OCI-LY1 (cell line): ENCODE measurements at regions not wholly inside any gene's neighbourhood (a gene's known extent, or its start where the extent isn't known, plus 50 kb on each side); places are given as distances from the start of the nearest gene placed in this dataset.

Experiments
- H2AFZ ChIP-seq: fragments of 200-600 bp; sonication (generic), shearing (Covaris generic); 2 replicates; pipeline ENCODE4 v1.6.0; 2014; ENCODE audit warnings: antibody characterized with exemption, mild to moderate bottlenecking, low read length
- H3F3A ChIP-seq: fragments of 200-600 bp; sonication (generic), shearing (Covaris generic); 2 replicates; pipeline ENCODE4 v1.6.0; 2014; ENCODE audit warnings: mild to moderate bottlenecking, antibody characterized with exemption, low read length, moderate library complexity; ENCODE audit not compliant: insufficient read depth
- H3K27ac ChIP-seq: fragments of 200-600 bp; sonication (generic); 2 replicates; pipeline ENCODE4 v1.5.1; 2014; ENCODE audit warnings: low read length, mixed run types, mild to moderate bottlenecking, low read depth; ENCODE audit not compliant: poor library complexity, severe bottlenecking
- H3K27me3 ChIP-seq: fragments of 200-600 bp; sonication (generic); 2 replicates; pipeline ENCODE4 v1.6.0; 2014; ENCODE audit warnings: antibody characterized with exemption, mild to moderate bottlenecking, low read length, moderate library complexity; ENCODE audit not compliant: insufficient read depth
- H3K36me3 ChIP-seq: fragments of 200-600 bp; sonication (generic); 2 replicates; pipeline ENCODE4 v1.6.1; 2014; ENCODE audit warnings: mild to moderate bottlenecking, antibody characterized with exemption, low read length, moderate library complexity, mixed read lengths; ENCODE audit not compliant: insufficient read depth
- H3K4me1 ChIP-seq: fragments of 200-600 bp; sonication (generic); 2 replicates; pipeline ENCODE4 v1.5.1; 2014; ENCODE audit warnings: mild to moderate bottlenecking, low read length, moderate library complexity; ENCODE audit not compliant: insufficient read depth, severe bottlenecking
- H3K4me2 ChIP-seq: fragments of 200-600 bp; sonication (generic), shearing (Covaris generic); 2 replicates; pipeline ENCODE4 v1.6.1; 2014; ENCODE audit warnings: low read length
- H3K4me3 ChIP-seq: fragments of 200-600 bp; sonication (generic); 2 replicates; pipeline ENCODE4 v1.5.1; 2014; ENCODE audit warnings: low read length, low read depth, mild to moderate bottlenecking, mixed read lengths; ENCODE audit not compliant: poor library complexity, severe bottlenecking
- H3K79me2 ChIP-seq: fragments of 200-600 bp; shearing (Covaris generic); 2 replicates; pipeline ENCODE4 v1.6.1; 2016; ENCODE audit warnings: mixed run types, low read length, mixed read lengths; ENCODE audit not compliant: insufficient read depth
- H3K9ac ChIP-seq: fragments of 200-600 bp; sonication (generic), shearing (Covaris generic); 2 replicates; pipeline ENCODE4 v1.6.1; 2014; ENCODE audit warnings: mild to moderate bottlenecking, low read length, mixed read lengths
- H3K9me2 ChIP-seq: fragments of 200-600 bp; sonication (generic), shearing (Covaris generic); 2 replicates; pipeline ENCODE4 v1.6.1; 2014; ENCODE audit warnings: low read depth, mild to moderate bottlenecking, low read length, mixed read lengths
- H3K9me3 ChIP-seq: fragments of 200-600 bp; shearing (Covaris generic); 2 replicates; pipeline ENCODE4 v1.6.1; 2014; ENCODE audit warnings: low read length, mixed read lengths
- H4K20me1 ChIP-seq: fragments of 200-600 bp; sonication (generic), shearing (Covaris generic); 2 replicates; pipeline ENCODE4 v1.6.0; 2016; ENCODE audit warnings: mild to moderate bottlenecking, low read length; ENCODE audit not compliant: insufficient read depth
- CTCF ChIP-seq: fragments of 200-600 bp; sonication (generic), shearing (Covaris generic); IDR thresholded peaks from 2 replicates; pipeline ENCODE4 v1.5.1; 2017; ENCODE audit warnings: mild to moderate bottlenecking, antibody characterized with exemption, low read length, moderate library complexity, mixed read lengths
- EZH2 ChIP-seq: fragments of 200-600 bp; sonication (generic), shearing (Covaris generic); IDR thresholded peaks from 2 replicates; pipeline ENCODE4 v1.8.0; 2017; ENCODE audit warnings: borderline replicate concordance, mixed run types, mild to moderate bottlenecking, antibody characterized with exemption, low read length, moderate library complexity, mixed read lengths

GRCh38 chr14:98959410-98959809 is 312.6 kb downstream of the BCL11B start:
- no peaks in the 10 kb centered on the region for H3K36me3 ChIP-seq
- H3K27ac ChIP-seq = no peak overlapping the region
- no peak overlapping the region for H2AFZ ChIP-seq
- H3K4me2 ChIP-seq = no peak overlapping the region
- no peaks in the 10 kb centered on the region for H4K20me1 ChIP-seq
- no peaks in the 10 kb centered on the region for H3K27me3 ChIP-seq
- no peaks in the 10 kb centered on the region for H3K4me1 ChIP-seq
- TF ChIP-seq EZH2 = no peak
- H3F3A ChIP-seq = no peaks in the 10 kb centered on the region
- no peak overlapping the region for H3K9ac ChIP-seq
- no peaks in the 10 kb centered on the region for H3K79me2 ChIP-seq
- H3K4me3 ChIP-seq = no peak overlapping the region
- H3K9me2 ChIP-seq = no peaks in the 10 kb centered on the region
- no peaks in the 10 kb centered on the region for H3K9me3 ChIP-seq

GRCh38 chr14:98959958-98960616 is 311.9 kb downstream of the BCL11B start:
- Histone ChIP-seq H4K20me1 (no peaks in the 10 kb centered on the region), H3F3A (no peaks in the 10 kb centered on the region), H3K27ac (no peak overlapping the region), H3K79me2 (no peaks in the 10 kb centered on the region), H3K9ac (no peak overlapping the region), H3K4me2 (no peak overlapping the region), H3K4me1 (no peaks in the 10 kb centered on the region), H2AFZ (no peak overlapping the region), H3K9me2 (no peaks in the 10 kb centered on the region), H3K9me3 (no peaks in the 10 kb centered on the region), H3K27me3 (no peaks in the 10 kb centered on the region), H3K4me3 (no peak overlapping the region), H3K36me3 (no peaks in the 10 kb centered on the region)
- TF ChIP-seq CTCF = no peak
- no peak for TF ChIP-seq EZH2

DNA sequence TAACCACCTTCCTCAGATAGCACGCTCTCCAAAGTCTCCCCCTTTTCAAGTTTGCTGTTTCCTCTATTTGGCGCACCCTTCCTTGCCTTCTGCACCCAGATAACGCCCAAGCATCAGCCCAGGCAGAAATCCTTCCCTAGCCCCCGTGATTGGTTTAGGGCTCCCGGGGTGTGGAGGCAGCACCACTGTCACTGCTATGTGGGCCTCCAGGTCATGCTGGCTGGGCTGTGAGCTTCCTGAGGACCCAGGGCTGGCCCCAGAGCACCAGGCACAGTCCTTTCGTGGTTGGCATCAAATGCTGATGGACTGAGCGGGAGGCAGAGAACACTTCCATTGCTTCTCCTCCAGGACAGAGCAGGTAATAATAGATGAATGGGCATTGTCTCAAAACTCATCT is 311.4 kb downstream of the BCL11B start:
- Histone ChIP-seq H3K9me2 (no peaks in the 10 kb centered on the region), H3K36me3 (no peaks in the 10 kb centered on the region), H3K9me3 (no peaks in the 10 kb centered on the region), H3K4me2 (no peak overlapping the region), H3K79me2 (no peaks in the 10 kb centered on the region), H3K27ac (no peak overlapping the region), H3K4me3 (no peak overlapping the region), H3K4me1 (no peaks in the 10 kb centered on the region), H3K27me3 (no peaks in the 10 kb centered on the region), H3F3A (no peaks in the 10 kb centered on the region), H4K20me1 (no peaks in the 10 kb centered on the region), H3K9ac (no peak overlapping the region), H2AFZ (no peak overlapping the region)
- TF ChIP-seq EZH2 (no peak), CTCF (no peak)

DNA sequence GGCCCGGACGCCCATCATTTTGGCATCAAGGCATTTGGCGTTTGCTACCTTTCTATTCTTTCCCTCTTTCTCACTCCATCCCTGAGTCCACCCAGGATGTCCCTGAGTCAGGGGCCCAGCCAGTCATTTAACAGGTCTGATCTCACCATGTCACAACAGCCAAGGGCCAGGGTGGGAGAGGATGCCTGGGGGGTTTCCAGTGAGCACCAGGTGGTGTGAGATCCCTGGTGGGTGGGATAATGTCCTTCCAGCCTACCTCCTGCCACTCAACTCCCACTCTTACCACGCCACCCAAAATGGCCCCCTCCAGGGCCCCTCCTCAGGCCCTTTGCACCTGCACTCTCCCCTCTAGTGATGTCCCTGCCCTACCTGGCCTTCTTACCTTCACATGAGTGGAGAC is 310.8 kb downstream of the BCL11B start:
- no peak for TF ChIP-seq EZH2
- no peak for TF ChIP-seq CTCF
- no peaks in the 10 kb centered on the region for H3K27me3 ChIP-seq
- H3K9me3 ChIP-seq = no peaks in the 10 kb centered on the region
- H3K4me3 ChIP-seq = no peak overlapping the region
- H3K4me2 ChIP-seq = no peak overlapping the region
- no peaks in the 10 kb centered on the region for H3F3A ChIP-seq
- H4K20me1 ChIP-seq = no peaks in the 10 kb centered on the region
- H2AFZ ChIP-seq = no peak overlapping the region
- no peak overlapping the region for H3K27ac ChIP-seq
- H3K9me2 ChIP-seq = no peaks in the 10 kb centered on the region
- no peak overlapping the region for H3K9ac ChIP-seq
- no peaks in the 10 kb centered on the region for H3K4me1 ChIP-seq
- no peaks in the 10 kb centered on the region for H3K36me3 ChIP-seq
- no peaks in the 10 kb centered on the region for H3K79me2 ChIP-seq
